Erythroblast (primary cell): ENCODE measurements at regions not wholly inside any gene's neighbourhood (a gene's known extent, or its start where the extent isn't known, plus 50 kb on each side); places are given as distances from the start of the nearest gene placed in this dataset.

Experiments
- GATA1 ChIP-seq: IDR thresholded peaks from 2 replicates; pipeline ENCODE4 v1.6.1; 2011; ENCODE audit warnings: low read depth, mild to moderate bottlenecking, control low read depth, low read length, moderate library complexity
- POLR2A ChIP-seq: IDR thresholded peaks from 2 replicates; pipeline ENCODE4 v1.6.1; 2011; ENCODE audit warnings: mild to moderate bottlenecking, low read length

DNA sequence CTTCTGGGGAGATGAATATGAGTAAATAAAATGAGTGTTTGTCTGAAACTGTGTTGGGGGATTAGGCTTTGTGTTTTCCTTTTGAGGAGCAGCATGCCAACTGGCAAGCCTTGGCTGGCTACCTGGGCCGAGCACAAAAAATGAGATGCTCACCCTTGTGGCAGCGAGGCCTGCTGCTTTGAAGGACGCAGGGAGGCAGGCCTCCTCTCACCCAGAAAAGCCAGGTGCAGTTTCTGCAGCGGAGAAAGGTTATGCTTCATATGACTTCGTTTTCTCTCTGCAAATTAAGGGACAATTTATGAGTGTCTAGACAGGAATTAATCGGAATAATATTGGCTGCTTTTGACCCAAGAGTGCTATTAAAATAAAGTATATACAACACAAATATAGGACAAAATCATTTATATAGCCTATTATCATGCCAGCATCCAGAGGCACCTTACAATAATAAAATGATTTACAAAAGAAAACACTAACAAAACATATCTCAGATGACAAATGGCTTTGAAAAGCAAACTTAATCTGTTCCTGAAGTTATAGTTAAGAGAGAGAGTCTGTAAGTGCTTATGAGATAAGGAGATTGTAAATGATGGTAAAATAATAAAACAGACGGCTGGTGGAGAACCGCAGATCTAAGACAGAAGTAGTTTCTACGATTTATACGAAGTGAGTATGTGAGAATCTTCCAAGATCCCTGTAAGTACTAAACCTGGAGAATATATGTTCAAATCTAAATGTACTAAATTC lies 682.8 kb upstream of the NR2F2 start:
- TF ChIP-seq POLR2A, result no peak
- no peak for TF ChIP-seq GATA1
